ENCODE measurements at regions not wholly inside any gene's neighbourhood (a gene's known extent, or its start where the extent isn't known, plus 50 kb on each side); places are given as distances from the start of the nearest gene placed in this dataset.

GRCh38 chr5:164319161-164319560 lies 813.7 kb downstream of the MAT2B start:
- no peak for TF ChIP-seq CTCF (IDR thresholded peaks at IDR 0.05 in 4 of 5, conservative IDR thresholded peaks at IDR 0.05 in 1 of 5)
- no peak for TF ChIP-seq POLR2A (IDR thresholded peaks at IDR 0.05)

Measured in gastrocnemius medialis (tissue), 4 donors.